Panc1 (cell line): ENCODE measurements at regions not wholly inside any gene's neighbourhood (a gene's known extent, or its start where the extent isn't known, plus 50 kb on each side); places are given as distances from the start of the nearest gene placed in this dataset.
"Not testable (repeated sequence)": the region's sequence is repeated elsewhere in the genome, so short reads cannot be mapped to it uniquely, and the experiment has no call there.

Experiments
- CTCF ChIP-seq: fragments of 450-650 bp; IDR thresholded peaks from 2 replicates; pipeline ENCODE4 v1.5.1; 2017; ENCODE audit warnings: mild to moderate bottlenecking
- POLR2AphosphoS5 ChIP-seq: IDR thresholded peaks from 2 replicates; pipeline ENCODE4 v1.6.1; 2012; ENCODE audit warnings: mild to moderate bottlenecking, low read depth, low read length, moderate library complexity
- REST ChIP-seq, 2 experiments: IDR thresholded peaks; 2 replicates each; pipeline ENCODE4 v1.6.1; 2011 to 2012; ENCODE audit warnings: low read depth in 2 of 2, control low read depth in 1 of 2, low read length in 1 of 2, mild to moderate bottlenecking in 1 of 2, moderate library complexity in 1 of 2; ENCODE audit not compliant: insufficient read depth in 1 of 2
- SIN3A ChIP-seq: IDR thresholded peaks from 2 replicates; pipeline ENCODE4 v1.6.1; 2012; ENCODE audit warnings: low read depth, mild to moderate bottlenecking, low read length, moderate library complexity, borderline replicate concordance; ENCODE audit not compliant: insufficient read depth

- TF ChIP-seq CTCF; POLR2AphosphoS5; SIN3A; REST (IDR thresholded peaks at IDR 0.05; ENCODE audit: insufficient read depth in 1 of 2, low read depth in 2 of 2, low read length in 1 of 2): not testable (repeated sequence)
Observed at GRCh38 chr6:23854154-23854553, 271.9 kb upstream of the NRSN1 start.
